HG03108 (cell line): ENCODE measurements at regions not wholly inside any gene's neighbourhood (a gene's known extent, or its start where the extent isn't known, plus 50 kb on each side); places are given as distances from the start of the nearest gene placed in this dataset.
A peak's percentile ranks its signal among the peaks of the same experiment; 100 is the strongest.
"Not testable (repeated sequence)": the region's sequence is repeated elsewhere in the genome, so short reads cannot be mapped to it uniquely, and the experiment has no call there.

ENCODE experiments used
- ATAC-seq: cut with Tn5 transposase; IDR thresholded peaks from one replicate; pipeline ENCODE4 v1.9.1; 2021; ENCODE audit warnings: moderate library complexity; ENCODE audit not compliant: unreplicated experiment

DNA sequence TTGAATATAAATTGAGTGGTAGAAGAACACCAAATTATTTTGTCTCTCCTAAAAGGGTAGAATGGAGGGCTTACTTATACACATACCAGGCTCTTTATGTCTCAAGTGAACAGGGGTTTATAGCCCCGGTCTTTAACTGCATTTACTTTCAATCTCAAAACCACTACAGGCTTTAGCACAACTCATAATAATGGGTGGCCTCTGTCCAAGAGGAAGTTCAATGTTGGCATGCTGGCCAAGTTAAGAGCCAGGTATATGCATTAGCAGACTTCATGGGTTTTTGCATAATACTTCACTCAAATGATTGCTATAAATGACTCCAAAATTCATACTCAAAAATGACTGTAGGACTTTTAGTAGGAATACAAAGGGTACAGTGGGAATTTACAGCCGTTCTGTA lies 118.5 kb upstream of the OTUD4 start:
- peak; percentile 21 for ATAC-seq

DNA sequence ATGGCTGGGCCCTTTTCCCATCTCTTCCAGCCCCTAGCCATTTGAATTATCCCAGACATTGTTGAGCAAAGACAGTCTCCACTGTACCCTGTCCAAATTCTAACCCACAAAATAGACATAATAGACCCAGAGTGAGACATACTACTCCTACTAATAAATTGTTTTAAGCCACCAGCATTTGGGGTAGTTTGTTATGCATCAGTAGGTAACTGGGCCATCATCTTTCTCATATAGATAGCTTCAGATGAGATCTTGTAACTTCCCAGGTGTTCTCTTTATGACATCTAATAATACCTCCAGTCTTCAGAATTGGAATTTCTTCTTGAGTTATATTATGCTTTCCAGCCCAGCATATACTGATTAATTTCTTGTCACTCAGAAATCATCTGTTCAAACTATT lies 117.2 kb upstream of the OTUD4 start:
- ATAC-seq, result no peak

DNA sequence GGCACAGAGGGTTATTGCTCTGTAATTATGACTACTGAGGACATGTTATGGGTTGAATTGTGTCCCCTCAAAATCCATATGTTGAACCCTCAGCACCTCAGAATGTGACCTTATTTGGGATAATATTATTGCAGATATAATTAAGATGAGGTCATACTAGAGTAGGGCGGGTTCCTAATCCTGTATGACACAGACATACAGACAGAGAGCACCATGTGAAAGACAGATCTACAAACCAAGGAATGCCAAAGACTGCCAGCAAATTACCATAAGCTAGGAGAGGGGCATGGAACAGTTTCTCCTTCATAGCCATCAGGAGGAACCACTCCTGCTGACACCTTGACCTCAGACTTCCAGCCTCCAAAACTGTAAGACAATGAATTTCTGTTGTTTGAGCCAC lies 115.2 kb upstream of the OTUD4 start:
- no peak for ATAC-seq

DNA sequence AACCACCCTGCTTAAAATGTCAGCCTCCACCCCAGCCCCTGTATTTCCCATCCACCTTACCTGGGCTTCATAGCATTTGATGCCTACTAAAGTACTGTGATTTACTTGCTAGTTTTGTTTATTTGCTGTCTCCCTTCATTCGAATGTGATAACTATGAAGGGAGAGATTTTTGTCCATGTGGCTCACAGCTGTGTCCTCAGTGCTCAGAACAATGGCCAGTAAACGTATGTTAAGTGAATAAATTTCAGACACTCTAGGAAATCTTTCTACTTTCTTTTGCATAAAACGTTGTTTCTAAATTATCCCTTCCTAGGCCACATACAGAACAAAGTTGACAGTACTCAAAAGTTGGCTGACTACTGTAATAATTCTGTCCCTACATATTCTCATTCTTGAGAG lies 114.7 kb upstream of the OTUD4 start:
- ATAC-seq, result no peak

DNA sequence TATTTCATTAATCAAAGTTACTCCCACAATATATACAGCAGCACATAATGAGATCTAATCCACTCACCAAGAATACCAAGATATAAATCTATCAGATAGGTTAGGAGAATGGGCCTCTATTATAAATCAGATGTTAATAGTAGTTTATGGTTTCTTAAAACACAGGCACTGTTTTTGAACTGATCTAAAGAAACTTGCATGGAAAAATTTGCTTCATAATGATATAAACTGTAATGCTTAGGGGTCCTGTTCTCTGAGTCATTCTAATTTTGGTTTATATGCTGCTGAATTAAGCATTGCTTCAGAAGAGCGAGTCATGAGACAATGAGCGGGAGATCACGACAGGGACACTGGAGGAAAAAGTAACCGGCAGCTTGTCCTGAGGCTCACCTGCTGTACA lies 113.3 kb upstream of the OTUD4 start:
- no peak for ATAC-seq

DNA sequence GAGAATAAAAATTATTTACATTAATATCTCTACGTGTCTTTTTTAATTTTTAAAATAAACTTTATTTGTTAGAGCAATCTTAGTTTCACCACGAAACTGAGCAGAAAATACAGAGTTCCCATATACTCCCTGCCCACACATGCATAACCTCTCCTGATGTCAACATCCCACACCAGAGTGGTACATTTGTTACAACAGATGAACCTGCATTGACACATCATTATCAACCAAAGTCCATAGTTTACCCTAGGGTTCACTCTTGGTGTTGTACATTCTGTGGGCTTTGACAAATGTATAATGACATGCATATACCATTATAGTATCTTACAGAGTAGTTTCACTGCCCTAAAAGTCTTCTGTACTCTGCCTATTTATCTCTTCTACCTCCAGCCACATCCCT lies 110.6 kb upstream of the OTUD4 start:
- no peak for ATAC-seq

DNA sequence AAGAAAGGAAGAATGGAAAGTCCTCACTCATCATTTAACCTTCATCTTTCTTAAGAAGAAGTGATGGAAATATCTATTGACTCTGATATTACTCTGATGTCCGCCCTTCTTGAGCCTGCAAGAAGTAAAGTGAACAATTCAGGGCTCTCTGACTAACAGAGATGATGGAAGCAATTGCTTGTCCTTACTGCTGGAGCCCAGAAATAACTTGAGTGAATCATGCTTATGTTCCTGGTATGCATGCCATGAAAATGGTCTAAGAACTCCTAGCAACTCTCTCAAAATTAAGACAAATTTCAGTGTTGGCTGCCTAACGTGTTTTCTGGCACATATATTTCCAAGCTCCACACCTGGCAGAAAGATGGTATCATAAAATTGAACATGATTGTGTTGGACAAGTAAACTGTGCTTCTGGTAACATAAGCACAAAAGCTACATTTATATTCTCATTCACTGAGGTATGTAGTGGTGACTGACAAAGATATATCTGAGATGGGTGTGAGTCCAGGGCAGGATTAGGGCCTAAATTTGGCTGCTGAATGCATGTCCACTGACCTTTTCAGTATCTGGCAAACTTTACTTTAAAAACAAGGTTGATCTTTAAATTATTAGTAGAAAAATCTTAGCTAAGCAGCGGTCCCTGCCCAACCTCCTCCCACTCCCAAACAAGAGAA lies 109.2 kb upstream of the OTUD4 start:
- no peak for ATAC-seq

DNA sequence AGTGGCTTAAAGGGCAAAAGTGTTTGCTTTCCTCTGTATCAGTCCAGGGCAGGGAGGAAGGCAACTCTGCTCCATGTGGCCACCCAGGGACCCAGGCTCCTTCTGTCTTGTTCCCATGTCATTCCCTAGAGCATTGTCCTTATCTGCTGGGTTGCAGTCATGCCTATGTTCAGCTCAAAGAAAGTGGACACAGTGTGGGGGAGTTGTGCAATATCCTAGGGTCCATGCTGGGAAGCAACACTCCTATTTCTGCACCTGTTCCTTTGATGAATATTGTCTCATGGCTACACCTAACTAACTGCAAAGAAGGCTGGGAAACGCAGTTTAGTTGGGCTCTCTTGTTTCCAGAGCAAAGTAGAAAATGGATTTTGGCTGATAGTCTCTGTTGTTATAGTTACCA lies 107.0 kb upstream of the OTUD4 start:
- ATAC-seq, result no peak

DNA sequence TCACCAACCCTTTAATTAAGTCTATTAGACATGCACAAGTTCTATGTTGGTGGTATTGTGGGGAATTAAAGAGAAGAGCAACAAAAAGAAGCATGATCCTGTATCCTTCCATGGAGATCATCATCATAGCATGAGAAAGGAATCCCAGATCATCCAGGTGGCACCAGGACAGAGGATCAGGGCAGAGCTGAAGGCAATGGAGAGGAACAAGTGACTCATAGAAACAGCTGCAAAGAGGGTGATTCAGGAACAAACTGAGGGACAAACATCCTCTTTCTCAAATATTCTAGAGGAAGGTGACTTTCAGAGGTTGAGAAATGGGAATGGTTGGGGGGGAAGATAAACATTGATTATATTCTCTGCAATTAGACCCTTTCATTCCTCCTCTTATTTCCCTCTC lies 105.5 kb upstream of the OTUD4 start:
- no peak for ATAC-seq

DNA sequence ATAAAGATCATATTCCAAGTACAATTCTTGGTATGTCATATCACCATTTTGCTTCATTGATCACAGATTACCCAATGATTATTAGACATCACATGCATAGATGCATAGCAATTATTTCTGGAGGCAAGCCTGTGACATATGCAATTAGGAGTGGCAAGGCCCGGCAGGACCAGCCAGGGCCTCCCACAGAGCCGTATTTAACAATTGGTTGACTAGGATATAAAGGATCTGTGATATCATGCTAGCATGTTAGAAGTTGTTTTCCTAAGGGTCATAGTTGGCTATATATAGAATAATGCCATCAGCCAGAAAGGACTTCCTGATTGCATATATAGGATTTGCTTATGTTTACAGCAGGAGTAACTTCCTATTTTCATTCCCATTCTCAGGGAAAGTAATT lies 103.5 kb upstream of the OTUD4 start:
- no peak for ATAC-seq

DNA sequence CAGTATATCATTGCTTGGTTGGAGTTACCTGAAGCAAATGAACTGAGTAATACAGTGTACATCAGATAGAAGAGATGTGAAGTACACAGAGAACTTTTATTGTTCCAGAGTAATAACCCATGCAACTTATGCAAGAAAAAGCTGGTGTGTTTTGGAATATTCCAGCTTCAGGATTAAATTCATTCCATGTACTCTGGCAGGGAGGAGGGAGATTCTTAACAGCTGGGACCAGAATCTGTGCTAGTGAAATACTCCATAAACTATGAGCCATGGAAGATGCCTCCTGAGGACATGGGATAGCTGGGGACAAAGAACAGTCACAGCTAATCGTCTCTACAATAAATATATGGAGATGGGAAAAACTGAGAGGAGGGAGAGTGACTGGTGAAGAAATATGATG lies 101.6 kb upstream of the OTUD4 start:
- no peak for ATAC-seq

DNA sequence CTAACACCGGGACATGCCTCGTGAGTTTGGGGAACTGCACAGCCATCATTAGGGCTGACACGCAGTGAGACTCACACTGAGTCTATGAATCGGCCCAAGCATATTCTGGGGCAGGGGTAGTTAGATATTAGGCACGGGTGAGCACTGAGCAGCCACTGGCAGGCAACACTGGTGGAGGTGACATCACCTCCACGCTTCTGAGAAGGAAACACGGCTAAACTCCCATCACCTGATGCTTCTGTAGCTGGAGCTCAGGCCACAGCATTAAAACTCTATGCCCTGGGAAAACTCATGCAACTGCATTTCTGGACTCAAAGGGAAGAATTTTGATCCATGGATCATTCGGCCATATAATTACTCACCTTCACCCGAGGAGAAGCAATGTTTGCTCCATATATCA lies 100.8 kb upstream of the OTUD4 start:
- no peak for ATAC-seq

DNA sequence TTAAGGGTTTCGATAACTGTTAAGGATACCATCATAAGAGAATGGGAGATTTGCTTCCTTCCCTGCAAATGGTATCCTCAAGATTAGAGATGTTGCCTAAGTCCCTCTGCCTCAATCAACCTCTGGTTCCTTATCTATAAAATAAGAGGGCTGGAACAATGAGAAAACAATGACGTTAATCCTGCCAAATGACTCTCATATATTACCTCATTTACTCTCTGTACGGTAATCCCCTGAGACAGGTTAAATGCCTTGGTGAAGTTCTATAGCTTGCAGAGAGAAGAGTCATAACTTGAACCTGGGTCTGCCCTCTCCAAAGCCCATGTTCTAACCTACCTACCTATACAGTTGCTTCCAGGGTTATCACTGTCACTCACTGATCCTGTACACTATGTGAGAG lies 100.2 kb upstream of the OTUD4 start:
- ATAC-seq, result no peak

DNA sequence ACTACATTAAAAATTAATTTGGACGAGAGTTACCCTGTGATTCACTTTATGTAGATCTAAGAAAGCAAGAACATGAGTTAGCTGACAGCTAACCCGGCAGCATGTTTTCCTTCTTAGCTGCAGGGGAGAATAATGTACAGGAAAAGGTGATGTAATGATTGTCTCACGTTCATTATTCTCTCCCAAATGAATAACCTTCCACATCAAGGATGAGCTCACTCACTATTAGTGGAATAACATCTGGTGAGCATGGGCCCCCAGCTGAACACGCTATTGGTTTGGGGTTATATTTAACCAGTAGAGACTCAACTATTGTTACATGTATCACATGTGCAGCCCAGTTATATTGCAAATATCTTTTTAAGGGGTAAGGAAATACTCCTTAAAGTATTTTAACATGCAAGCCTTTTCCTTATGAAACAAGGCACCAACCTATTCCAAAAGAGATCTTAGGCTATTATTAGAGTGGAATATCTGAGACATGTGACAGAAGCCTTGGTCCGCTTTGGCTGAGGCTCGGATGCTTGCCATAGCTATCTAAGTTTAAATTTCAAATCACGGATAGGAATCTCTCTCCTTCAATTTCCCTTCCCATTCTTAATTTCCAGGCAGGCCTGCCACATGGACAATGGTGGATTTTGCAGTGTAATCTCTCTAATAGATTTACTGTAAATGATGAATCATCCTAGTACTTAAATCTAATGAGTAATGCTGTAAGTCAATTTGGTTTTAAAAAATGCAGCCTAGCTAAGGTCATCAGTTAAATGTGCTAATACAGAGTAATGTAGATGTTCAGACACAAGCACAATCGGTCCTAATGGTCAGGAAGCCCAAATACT lies 99.0 kb upstream of the OTUD4 start:
- no peak for ATAC-seq

DNA sequence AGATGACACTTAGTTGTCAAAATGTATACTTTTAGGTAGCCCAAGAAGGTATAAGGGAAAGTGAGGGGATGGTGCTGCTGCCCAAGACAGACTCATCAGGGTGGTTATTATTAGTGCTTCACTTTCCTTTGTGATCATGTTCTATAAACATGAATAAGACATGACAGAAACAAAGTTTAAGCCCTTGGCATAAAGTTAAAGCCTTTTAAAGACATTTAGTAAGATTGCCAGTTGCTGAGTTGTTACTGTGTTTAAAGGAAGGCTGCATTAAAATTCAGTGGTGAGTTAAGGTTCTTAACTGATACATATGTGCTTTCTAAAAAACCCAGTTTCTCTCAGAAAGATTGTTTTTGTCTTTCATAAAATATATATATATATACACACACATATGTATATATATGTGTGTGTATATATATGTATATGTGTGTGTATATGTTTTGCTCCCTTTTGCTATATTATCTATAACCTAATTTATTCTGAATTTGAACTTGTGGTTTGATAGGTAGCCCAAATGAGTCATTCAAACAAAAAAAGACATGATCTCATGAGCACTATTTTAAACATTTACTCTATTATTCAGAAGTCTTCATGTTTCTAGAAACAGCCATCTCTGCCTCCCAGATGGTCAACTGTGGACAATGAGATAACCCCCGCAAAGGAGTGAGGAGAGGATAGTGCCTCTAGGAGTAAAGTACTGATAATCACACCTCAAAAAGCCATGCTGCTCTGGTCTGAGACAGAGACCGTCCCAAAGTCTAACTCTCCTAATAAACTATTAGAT lies 98.1 kb upstream of the OTUD4 start:
- ATAC-seq, result no peak

DNA sequence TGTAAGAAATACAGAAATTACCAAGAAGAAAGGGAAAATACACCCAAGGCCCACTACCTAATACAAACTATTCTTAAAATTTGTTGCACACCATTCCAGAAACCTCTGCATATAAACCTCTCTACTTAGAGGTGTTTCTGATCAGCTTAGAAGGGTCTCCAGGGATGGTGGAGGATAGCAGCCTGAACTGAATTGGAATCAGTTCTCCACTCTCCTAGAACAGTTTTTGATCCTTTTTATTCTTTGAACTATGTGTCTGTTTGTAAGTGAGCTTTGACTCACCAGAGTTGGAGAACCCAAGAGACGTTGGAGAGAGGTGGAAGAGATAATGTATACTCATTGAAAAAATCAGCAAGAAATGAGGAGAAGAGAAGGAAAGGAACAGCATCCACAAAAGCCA lies 96.6 kb upstream of the OTUD4 start:
- no peak for ATAC-seq

DNA sequence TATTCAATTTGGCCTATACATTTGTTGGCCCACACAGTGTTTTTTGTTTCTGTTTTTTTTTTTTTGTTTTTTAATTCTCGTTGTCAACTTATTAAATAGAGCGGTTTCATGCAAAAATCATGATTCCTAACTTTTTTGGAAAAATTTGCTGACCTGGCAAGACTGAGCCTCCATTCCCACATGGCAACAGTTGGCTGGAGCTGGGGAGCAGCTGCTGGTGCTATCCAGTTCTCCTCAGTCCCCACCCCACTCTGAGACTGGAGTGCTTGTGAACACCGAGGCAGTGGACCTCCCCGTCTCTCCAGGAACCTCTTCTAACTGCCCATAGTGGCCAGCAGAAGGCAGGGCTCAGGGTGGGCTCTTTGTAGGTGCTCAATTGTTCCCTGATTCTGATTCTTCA lies 95.7 kb upstream of the OTUD4 start:
- ATAC-seq, result no peak

DNA sequence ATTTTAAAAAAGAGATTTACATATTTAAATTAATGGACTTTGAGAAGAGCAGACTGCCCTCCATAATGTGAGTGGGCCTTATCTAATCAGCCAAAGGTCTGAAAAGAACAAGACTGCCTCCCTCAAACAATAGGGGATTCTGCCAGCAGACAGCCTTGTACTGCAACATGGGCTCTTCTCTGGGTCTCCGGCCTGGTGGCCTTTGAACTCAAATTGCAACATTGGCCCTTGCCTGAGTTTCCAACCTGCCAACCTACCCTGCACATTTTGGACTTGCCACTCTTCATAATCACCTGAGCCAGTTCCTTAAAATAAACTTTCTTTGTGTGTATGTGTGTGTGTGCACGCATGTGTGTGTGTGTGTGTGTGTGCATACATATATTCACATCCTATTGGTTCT lies 90.8 kb upstream of the OTUD4 start:
- no peak for ATAC-seq

DNA sequence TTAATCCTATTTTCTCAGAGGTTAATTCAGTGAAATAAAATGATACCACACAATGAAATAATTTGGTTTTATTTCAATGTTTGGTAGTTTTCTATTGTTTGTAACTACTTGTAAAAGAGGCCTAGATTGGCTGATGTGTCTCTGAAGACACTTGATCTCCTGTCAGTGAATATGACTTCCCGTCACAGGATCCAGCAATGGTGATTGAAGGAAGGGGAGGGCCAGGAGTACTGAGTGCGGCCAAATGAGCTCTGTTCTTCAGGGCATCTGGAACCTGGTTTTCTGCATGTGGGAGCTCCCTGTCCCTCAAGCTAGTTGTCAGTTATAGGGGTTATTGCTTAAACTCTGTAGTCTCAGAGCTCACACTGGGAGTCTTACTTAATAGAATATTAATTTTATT lies 86.5 kb upstream of the OTUD4 start:
- no peak for ATAC-seq

DNA sequence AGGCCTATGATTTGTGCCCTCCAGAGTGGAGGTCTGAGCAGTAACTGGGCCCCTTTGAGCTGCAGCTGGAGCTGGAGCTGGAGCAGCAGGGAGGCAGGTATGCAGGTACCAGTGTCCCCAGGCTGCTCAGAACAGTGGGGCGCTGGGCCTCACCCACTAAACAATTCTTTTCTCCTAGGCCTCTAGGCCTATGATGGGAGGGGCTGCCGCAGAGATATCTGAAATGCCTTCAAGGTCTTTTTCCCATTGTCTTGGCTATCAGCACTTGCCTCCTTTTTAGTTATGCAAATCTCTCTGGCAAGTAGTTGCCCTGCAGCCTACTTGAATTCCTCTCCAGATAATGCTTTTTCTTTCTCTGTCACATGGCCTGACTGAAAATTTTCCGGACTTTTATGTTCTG lies 79.7 kb upstream of the OTUD4 start:
- ATAC-seq, result no peak

DNA sequence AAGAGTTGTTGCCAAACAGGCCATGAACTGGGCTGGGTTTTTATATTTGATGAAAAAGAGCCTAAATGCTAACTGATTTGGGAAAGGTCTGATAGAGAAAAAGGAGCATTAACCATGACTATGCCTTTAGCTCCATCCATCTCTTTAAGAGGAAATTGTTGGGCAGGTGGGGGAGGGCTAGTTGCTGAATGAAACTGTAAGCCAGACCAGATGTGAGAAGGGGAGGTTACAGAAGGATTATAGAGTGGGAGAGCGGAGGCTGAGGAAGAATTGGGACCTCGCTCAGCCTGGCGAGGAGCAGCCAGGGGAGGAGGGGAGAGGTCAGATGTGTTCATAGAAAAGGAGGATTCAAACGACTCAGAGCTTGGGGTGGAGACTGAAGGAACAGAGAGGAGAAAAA lies 74.9 kb upstream of the OTUD4 start:
- not testable (repeated sequence) for ATAC-seq

DNA sequence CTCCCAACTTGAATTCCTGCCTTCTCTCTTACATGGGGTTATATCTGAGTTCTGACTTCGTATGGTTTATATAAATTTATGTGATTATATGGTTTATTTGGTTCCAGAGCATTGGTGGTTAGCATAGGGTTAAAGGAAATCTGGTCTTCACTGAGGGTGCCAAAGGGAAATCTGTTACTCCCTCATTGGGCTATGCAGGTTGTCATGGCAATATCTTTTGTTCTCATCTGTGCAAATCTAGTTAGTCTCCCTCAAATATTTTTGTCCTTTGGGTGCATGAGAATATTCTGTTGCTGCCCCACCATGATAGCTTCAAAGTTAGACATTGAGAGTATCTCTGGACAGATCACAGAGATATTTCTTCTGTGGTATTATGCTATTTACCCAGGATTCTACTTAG lies 71.8 kb upstream of the OTUD4 start:
- ATAC-seq, result no peak
